GM23338 (cell line): ENCODE measurements at regions not wholly inside any gene's neighbourhood (a gene's known extent, or its start where the extent isn't known, plus 50 kb on each side); places are given as distances from the start of the nearest gene placed in this dataset.

Experiments
- ATAC-seq: fragments of 200-7000 bp; cut with Tn5 transposase; 3 replicates; pipeline ENCODE4 v1.9.1; 2020
- DNase-seq: peaks from one replicate; pipeline ENCODE4 v3.0.0-alpha.2; 2015; ENCODE audit warnings: low spot score
- H2AFZ ChIP-seq: fragments of 200-600 bp; sonication (generic); 2 replicates; pipeline ENCODE4 v1.8.0; 2016; ENCODE audit warnings: antibody characterized with exemption, mild to moderate bottlenecking, moderate library complexity
- H3F3A ChIP-seq: fragments of 200-600 bp; sonication (generic); replicated peaks from 2 replicates; pipeline ENCODE4 v1.8.0; 2017; ENCODE audit warnings: antibody characterized with exemption, mixed run types, low read depth
- H3K27ac ChIP-seq: fragments of 200-600 bp; sonication (generic); 2 replicates; pipeline ENCODE4 v1.6.1; 2016; ENCODE audit warnings: low read depth
- H3K27me3 ChIP-seq: fragments of 200-600 bp; sonication (generic); 2 replicates; pipeline ENCODE4 v1.8.0; 2016; ENCODE audit warnings: mild to moderate bottlenecking, mixed run types, moderate library complexity; ENCODE audit not compliant: insufficient read depth
- H3K36me3 ChIP-seq: fragments of 200-600 bp; sonication (generic); 2 replicates; pipeline ENCODE4 v1.8.0; 2016; ENCODE audit warnings: mild to moderate bottlenecking; ENCODE audit not compliant: insufficient read depth
- H3K4me1 ChIP-seq: fragments of 200-600 bp; sonication (generic); 2 replicates; pipeline ENCODE4 v1.8.0; 2016; ENCODE audit warnings: mild to moderate bottlenecking, moderate library complexity; ENCODE audit not compliant: insufficient read depth
- H3K4me2 ChIP-seq: fragments of 200-600 bp; sonication (generic); 2 replicates; pipeline ENCODE4 v1.7.1; 2017; ENCODE audit warnings: mixed run types
- H3K4me3 ChIP-seq: fragments of 200-600 bp; sonication (generic); 2 replicates; pipeline ENCODE4 v1.6.1; 2016; ENCODE audit warnings: mixed run types
- H3K79me2 ChIP-seq: fragments of 200-600 bp; sonication (generic); replicated peaks from 2 replicates; pipeline ENCODE4 v1.8.0; 2017; ENCODE audit warnings: mild to moderate bottlenecking; ENCODE audit not compliant: insufficient read depth
- H3K9me2 ChIP-seq: fragments of 200-600 bp; sonication (generic); 2 replicates; pipeline ENCODE4 v1.8.0; 2017; ENCODE audit not compliant: insufficient read depth
- H4K20me1 ChIP-seq: fragments of 200-600 bp; sonication (generic); replicated peaks from 2 replicates; pipeline ENCODE4 v1.8.0; 2017; ENCODE audit warnings: mild to moderate bottlenecking; ENCODE audit not compliant: insufficient read depth
- H3K27ac Mint-ChIP-seq: 2 replicates; pipeline ENCODE4 v1.8.0; 2020; ENCODE audit warnings: inconsistent platforms, mild to moderate bottlenecking, moderate library complexity, mixed read lengths
- H3K27me3 Mint-ChIP-seq: 3 replicates; pipeline ENCODE4 v1.8.0; 2022; ENCODE audit warnings: low read depth, mild to moderate bottlenecking, moderate library complexity, mixed read lengths, inconsistent platforms; ENCODE audit not compliant: insufficient read depth, poor library complexity
- H3K36me3 Mint-ChIP-seq: 3 replicates; pipeline ENCODE4 v1.8.0; 2021; ENCODE audit warnings: low read depth, mild to moderate bottlenecking, inconsistent platforms, moderate library complexity, mixed read lengths
- H3K4me1 Mint-ChIP-seq: 3 replicates; pipeline ENCODE4 v1.8.0; 2020; ENCODE audit warnings: mild to moderate bottlenecking, inconsistent platforms, mixed read lengths
- H3K4me3 Mint-ChIP-seq: 3 replicates; pipeline ENCODE4 v1.8.0; 2021; ENCODE audit warnings: moderate library complexity, mild to moderate bottlenecking, inconsistent platforms, mixed read lengths
- H3K9me3 Mint-ChIP-seq: 3 replicates; pipeline ENCODE4 v1.8.0; 2020; ENCODE audit warnings: moderate library complexity, mild to moderate bottlenecking, inconsistent platforms, mixed read lengths
- CREB1 ChIP-seq: fragments of 250-450 bp; sonication (Bioruptor Pico); IDR thresholded peaks from 2 replicates; pipeline ENCODE4 v1.5.0; 2020; ENCODE audit warnings: low read depth, mild to moderate bottlenecking, moderate library complexity
- CTCF ChIP-seq, 2 experiments: fragments of 200-600 bp in 1 of 2; sonication (generic) in 1 of 2; conservative IDR thresholded peaks; 2 replicates each; pipeline versions ENCODE4 v1.5.1 to v1.6.1; 2016 to 2017; ENCODE audit warnings: antibody characterized with exemption in 2 of 2, low read depth in 2 of 2, mild to moderate bottlenecking in 2 of 2, moderate library complexity in 1 of 2
- EZH2 ChIP-seq: fragments of 200-600 bp; sonication (generic); IDR thresholded peaks from one replicate; pipeline ENCODE4 v1.8.0; 2017; ENCODE audit warnings: antibody characterized with exemption, mild to moderate bottlenecking, low read depth; ENCODE audit not compliant: unreplicated experiment
- EZH2phosphoT487 ChIP-seq: fragments of 200-600 bp; sonication (generic); IDR thresholded peaks from one replicate; pipeline ENCODE4 v1.8.1; 2018; ENCODE audit warnings: antibody characterized with exemption; ENCODE audit not compliant: unreplicated experiment
- JUNB ChIP-seq: IDR thresholded peaks from one replicate; pipeline ENCODE4 v1.6.1; 2016; ENCODE audit warnings: antibody characterized with exemption; ENCODE audit not compliant: unreplicated experiment
- NANOG ChIP-seq: IDR thresholded peaks from 2 replicates; pipeline ENCODE4 v1.6.1; 2016; ENCODE audit warnings: antibody characterized with exemption, borderline replicate concordance
- REST ChIP-seq: IDR thresholded peaks from one replicate; pipeline ENCODE4 v1.6.1; 2018; ENCODE audit warnings: antibody characterized with exemption; ENCODE audit not compliant: unreplicated experiment
- STAT1 ChIP-seq: IDR thresholded peaks from one replicate; pipeline ENCODE4 v1.6.1; 2016; ENCODE audit warnings: antibody characterized with exemption; ENCODE audit not compliant: unreplicated experiment
- ZNF114 ChIP-seq: fragments of 250-450 bp; sonication (Bioruptor Pico); IDR thresholded peaks from 2 replicates; pipeline ENCODE4 v1.5.0; 2020; ENCODE audit warnings: mild to moderate bottlenecking, moderate library complexity
- ZNF331 ChIP-seq: fragments of 250-450 bp; sonication (Bioruptor Pico); IDR thresholded peaks from 2 replicates; pipeline ENCODE4 v1.5.0; 2020; ENCODE audit warnings: low read depth, mild to moderate bottlenecking, moderate library complexity

GRCh38 chr3:178109691-178110090 lies 426.5 kb upstream of the KCNMB2 start:
- Histone ChIP-seq H3F3A (no peaks in the 10 kb centered on the region), H3K4me1 (no peaks in the 10 kb centered on the region), H3K79me2 (no peaks in the 10 kb centered on the region), H2AFZ (peak overlapping the region; percentile 6; the same call in 1 of the 2 replicates), H3K36me3 (no peaks in the 10 kb centered on the region), H3K27me3 (no peaks in the 10 kb centered on the region), H3K27ac (no peak overlapping the region), H3K9me2 (no peaks in the 10 kb centered on the region), H3K4me2 (no peak overlapping the region), H4K20me1 (no peaks in the 10 kb centered on the region), H3K4me3 (no peak overlapping the region)
- no peaks in the 10 kb centered on the region; the same call in 2 of the 3 replicates for H3K9me3 Mint-ChIP-seq
- no peaks in the 10 kb centered on the region for H3K36me3 Mint-ChIP-seq
- no peak overlapping the region for H3K4me3 Mint-ChIP-seq
- ATAC-seq, result no peak
- no peak overlapping the region for H3K27ac Mint-ChIP-seq
- TF ChIP-seq REST (no peak), CREB1 (no peak), NANOG (no peak), ZNF114 (CRISPR knock-in tag) (no peak), CTCF (conservative IDR thresholded peaks at IDR 0.05; ENCODE audit: low read depth in 2 of 2) (no peak), EZH2phosphoT487 (no peak), ZNF331 (CRISPR knock-in tag) (no peak)
- no peak for DNase-seq
- H3K4me1 Mint-ChIP-seq, result no peaks in the 10 kb centered on the region
- H3K27me3 Mint-ChIP-seq, result peaks cover 2% of the 10 kb centered on the region

- Mint-ChIP-seq H3K36me3 (no peaks in the 10 kb centered on the region), H3K4me3 (no peak overlapping the region), H3K27ac (0 out of 2 replicates have a peak overlapping the region, but pooled peaks have one; percentile 84), H3K4me1 (peaks cover 3% of the 10 kb centered on the region; the same call in 1 of the 3 replicates), H3K9me3 (no peaks in the 10 kb centered on the region; the same call in 2 of the 3 replicates), H3K27me3 (peaks cover 2% of the 10 kb centered on the region)
- Histone ChIP-seq H3K36me3 (no peaks in the 10 kb centered on the region), H3K27me3 (no peaks in the 10 kb centered on the region), H3K4me1 (no peaks in the 10 kb centered on the region; the same call in 1 of the 2 replicates), H3K9me2 (no peaks in the 10 kb centered on the region), H3K4me2 (no peak overlapping the region), H2AFZ (no peak overlapping the region), H3F3A (no peaks in the 10 kb centered on the region), H4K20me1 (no peaks in the 10 kb centered on the region), H3K27ac (no peak overlapping the region), H3K79me2 (no peaks in the 10 kb centered on the region), H3K4me3 (no peak overlapping the region)
- peak; percentile 31 for DNase-seq
- ATAC-seq, result no peak
- TF ChIP-seq CTCF (conservative IDR thresholded peaks at IDR 0.05; ENCODE audit: low read depth in 2 of 2) (no peak), NANOG (no peak), ZNF114 (CRISPR knock-in tag) (no peak), EZH2phosphoT487 (no peak), EZH2 (no peak), ZNF331 (CRISPR knock-in tag) (no peak), STAT1 (no peak), JUNB (no peak), CREB1 (no peak), REST (no peak)
Observed at GRCh38 chr3:178112134-178112533, 424.1 kb upstream of the KCNMB2 start.
